ENCODE measurements at regions not wholly inside any gene's neighbourhood (a gene's known extent, or its start where the extent isn't known, plus 50 kb on each side); places are given as distances from the start of the nearest gene placed in this dataset.
"Not testable (repeated sequence)": the region's sequence is repeated elsewhere in the genome, so short reads cannot be mapped to it uniquely, and the experiment has no call there.

DNA sequence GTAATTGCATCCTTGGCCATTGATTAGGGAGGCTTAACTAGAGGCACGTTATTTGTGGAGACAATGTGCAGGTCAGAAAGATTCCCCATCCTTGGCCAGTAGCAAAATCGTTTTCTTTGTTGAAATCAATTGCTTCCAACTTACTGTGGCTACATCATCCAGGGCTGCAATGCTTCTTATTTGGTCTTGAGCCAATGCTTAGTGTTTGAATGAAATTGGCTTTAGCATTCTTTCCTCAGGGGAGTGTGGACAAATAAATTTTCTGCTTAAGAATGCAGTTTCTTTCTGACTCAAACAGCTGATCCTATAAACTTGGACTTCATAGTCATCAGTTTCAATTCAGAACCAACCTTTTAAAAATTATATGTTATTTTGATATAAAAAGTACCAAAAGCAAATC is 95.6 kb downstream of the ARHGAP11B start:
- CTCF ChIA-PET; H3K4me1 ChIP-seq (ENCODE audit: control insufficient read depth, insufficient read depth, low read length); H3K9me3 ChIP-seq (ENCODE audit: control insufficient read depth, insufficient read depth, low read depth, low read length); H3K4me3 ChIP-seq (ENCODE audit: low read depth, low read length); POLR2A ChIA-PET; H3K27ac ChIP-seq (ENCODE audit: extremely low read depth, low read depth, low read length): not testable (repeated sequence)
- H3K36me3 ChIP-seq (ENCODE audit: control insufficient read depth in 2 of 2, insufficient read depth in 1 of 2, low read length in 2 of 2): peaks cover 0 to 23% of the 10 kb centered on the region in 2 experiments; a peak in 2 of 3 replicates

DNA sequence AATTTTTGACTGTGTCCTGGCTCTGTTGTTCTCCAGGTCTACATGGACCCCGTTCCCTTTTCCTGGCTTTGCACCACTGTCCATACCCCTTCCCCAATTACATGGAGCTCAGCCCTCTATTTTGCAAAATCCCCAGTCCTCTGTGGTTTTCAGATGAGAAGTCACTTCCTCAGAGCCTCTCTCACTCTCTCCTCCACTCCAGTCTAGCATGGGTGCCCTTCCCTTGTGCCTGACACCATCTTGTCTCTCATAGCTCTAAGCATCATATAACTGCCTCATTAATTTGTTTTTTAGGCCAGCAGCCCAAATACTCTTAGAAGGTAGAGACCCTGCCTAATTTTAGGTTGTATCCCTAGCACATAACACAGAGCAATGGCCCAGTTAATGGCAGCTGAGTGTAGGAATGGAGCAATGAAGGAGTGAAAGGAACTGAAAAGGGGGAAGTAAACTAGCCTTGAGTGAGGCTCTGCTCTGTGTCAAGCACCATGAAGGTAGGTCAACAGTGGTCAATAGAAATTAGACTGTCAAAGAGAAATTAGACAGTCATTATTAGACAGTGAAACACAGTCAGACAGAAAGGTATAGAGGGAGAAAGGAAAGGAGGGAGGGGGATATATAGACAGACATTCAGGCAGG is 97.7 kb downstream of the ARHGAP11B start:
- H3K4me3 ChIP-seq (ENCODE audit: low read depth, low read length); H3K9me3 ChIP-seq (ENCODE audit: control insufficient read depth, insufficient read depth, low read depth, low read length); POLR2A ChIA-PET; CTCF ChIA-PET; H3K4me1 ChIP-seq (ENCODE audit: control insufficient read depth, insufficient read depth, low read length); H3K27ac ChIP-seq (ENCODE audit: extremely low read depth, low read depth, low read length): not testable (repeated sequence)
- H3K36me3 ChIP-seq (ENCODE audit: control insufficient read depth in 2 of 2, insufficient read depth in 1 of 2, low read length in 2 of 2): peaks cover 0 to 20% of the 10 kb centered on the region in 2 experiments; a peak in 2 of 3 replicates

DNA sequence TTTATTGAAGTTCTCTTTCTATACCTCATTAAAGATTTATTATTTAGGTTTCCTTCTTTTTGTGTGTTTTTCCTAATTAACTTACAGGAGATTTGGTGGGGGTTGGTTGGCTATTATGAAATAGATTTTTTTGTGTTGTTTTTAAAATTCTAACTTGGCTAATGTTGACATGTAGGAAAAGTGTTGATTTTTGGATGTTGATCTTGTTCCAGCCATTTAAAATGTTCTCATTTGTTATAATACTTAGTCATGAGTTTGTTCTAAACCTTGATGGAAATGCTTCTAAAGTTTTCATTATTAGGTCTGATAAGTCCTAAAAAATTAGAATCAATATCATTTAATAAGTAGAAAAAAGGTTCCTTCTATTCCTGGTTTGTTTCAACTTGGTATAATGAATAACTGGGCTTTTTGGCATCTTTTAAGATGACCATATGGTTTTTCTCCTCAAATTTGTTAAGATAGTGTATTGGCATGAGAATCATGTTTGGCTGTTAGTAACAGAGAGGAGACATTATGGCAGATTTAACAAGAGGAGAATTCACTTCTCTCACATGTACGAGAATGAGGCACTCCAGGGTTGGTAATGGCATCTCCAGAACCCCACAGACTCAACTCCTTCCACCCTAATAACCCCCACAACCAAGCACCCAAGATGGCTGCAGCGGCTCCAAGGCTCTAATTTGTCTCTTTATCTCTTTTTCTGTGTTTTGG is 104.1 kb downstream of the ARHGAP11B start:
- H3K4me3 ChIP-seq (ENCODE audit: low read depth, low read length); H3K27ac ChIP-seq (ENCODE audit: extremely low read depth, low read depth, low read length); H3K4me1 ChIP-seq (ENCODE audit: control insufficient read depth, insufficient read depth, low read length); CTCF ChIA-PET; H3K9me3 ChIP-seq (ENCODE audit: control insufficient read depth, insufficient read depth, low read depth, low read length); POLR2A ChIA-PET: not testable (repeated sequence)
- peaks cover 0 to 18% of the 10 kb centered on the region in 2 experiments; a peak in 1 of 3 replicates for H3K36me3 ChIP-seq (ENCODE audit: control insufficient read depth in 2 of 2, insufficient read depth in 1 of 2, low read length in 2 of 2)

DNA sequence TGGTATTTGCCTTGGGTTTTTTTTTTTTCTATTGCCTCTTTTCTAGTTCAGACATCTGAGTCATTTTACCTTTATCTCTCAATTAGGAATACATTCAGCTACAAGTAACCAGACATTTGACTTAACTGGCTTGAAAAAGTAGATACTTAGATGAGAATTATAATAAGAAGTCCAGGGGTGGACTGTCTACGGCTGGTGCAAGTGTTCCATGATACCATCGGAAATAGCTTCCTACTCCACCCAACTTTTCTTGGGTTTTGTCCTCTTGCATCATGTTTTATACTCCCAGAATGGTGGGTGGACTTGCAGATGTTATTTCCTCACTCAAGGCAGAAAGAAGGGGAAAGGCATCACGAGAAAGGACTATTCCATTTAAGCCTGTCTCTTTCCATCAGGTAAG is 104.7 kb downstream of the ARHGAP11B start:
- H3K4me3 ChIP-seq (ENCODE audit: low read depth, low read length); CTCF ChIA-PET; H3K9me3 ChIP-seq (ENCODE audit: control insufficient read depth, insufficient read depth, low read depth, low read length); H3K4me1 ChIP-seq (ENCODE audit: control insufficient read depth, insufficient read depth, low read length); H3K27ac ChIP-seq (ENCODE audit: extremely low read depth, low read depth, low read length); POLR2A ChIA-PET: not testable (repeated sequence)
- H3K36me3 ChIP-seq (ENCODE audit: control insufficient read depth in 2 of 2, insufficient read depth in 1 of 2, low read length in 2 of 2): peaks cover 0 to 18% of the 10 kb centered on the region in 2 experiments; a peak in 1 of 3 replicates

DNA sequence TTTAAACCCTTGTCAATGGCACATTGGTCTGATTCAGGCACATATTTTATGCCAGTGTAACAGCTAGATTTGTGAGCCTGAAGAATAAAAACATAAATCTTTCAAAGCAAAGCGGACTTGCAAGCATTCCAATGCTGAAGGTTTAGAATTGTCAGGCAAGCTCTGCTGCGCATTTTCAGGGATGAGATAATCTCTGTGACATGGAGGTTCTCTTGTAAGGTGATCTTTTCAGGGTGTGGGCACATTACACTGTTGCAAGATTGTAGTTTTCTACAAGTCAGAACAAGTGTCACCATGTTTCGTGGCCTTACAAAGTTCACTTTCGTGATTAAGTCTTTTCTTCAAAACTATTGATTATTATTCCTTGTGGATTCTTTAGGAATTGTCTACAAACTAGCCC is 106.2 kb downstream of the ARHGAP11B start:
- H3K4me1 ChIP-seq (ENCODE audit: control insufficient read depth, insufficient read depth, low read length); H3K27ac ChIP-seq (ENCODE audit: extremely low read depth, low read depth, low read length); POLR2A ChIA-PET; CTCF ChIA-PET; H3K4me3 ChIP-seq (ENCODE audit: low read depth, low read length); H3K9me3 ChIP-seq (ENCODE audit: control insufficient read depth, insufficient read depth, low read depth, low read length): not testable (repeated sequence)
- peaks cover 0 to 14% of the 10 kb centered on the region in 2 experiments; a peak in 1 of 3 replicates for H3K36me3 ChIP-seq (ENCODE audit: control insufficient read depth in 2 of 2, insufficient read depth in 1 of 2, low read length in 2 of 2)

DNA sequence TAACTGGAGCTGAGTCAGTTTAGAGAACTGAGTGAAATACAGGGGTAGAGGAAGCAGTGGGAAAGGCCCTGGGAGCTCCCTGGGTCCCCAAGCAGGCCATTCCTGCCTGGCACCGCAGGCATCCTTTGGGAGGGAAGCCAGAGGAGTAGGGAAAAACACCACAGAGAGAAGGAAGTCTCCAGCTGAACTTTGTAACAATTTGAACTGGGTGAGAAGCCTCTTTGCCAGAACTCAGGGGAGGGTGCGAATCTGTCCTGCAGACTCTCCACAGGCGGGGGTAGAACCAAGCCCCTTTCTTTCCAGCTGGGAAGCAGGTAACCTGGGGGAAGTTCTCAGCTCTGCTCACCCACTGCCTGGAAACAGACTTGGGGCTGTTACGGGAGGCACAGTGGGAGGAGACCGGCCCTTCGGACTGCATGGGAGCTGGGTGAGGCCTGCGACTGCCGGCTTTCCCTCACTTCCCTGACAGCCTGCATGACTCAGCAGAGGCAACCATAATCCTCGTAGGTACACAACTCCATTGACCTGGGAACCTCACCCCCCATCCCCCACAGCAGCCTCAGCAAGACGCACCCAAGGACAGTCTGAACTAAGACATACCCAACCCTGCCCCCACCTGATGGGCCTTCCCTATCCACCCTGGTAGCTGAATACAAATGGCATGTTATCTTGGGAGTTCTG is 110.1 kb downstream of the ARHGAP11B start:
- H3K4me1 ChIP-seq (ENCODE audit: control insufficient read depth, insufficient read depth, low read length); H3K9me3 ChIP-seq (ENCODE audit: control insufficient read depth, insufficient read depth, low read depth, low read length); CTCF ChIA-PET; H3K27ac ChIP-seq (ENCODE audit: extremely low read depth, low read depth, low read length); H3K4me3 ChIP-seq (ENCODE audit: low read depth, low read length); H3K36me3 ChIP-seq (ENCODE audit: control insufficient read depth in 2 of 2, insufficient read depth in 1 of 2, low read length in 2 of 2); POLR2A ChIA-PET: not testable (repeated sequence)

DNA sequence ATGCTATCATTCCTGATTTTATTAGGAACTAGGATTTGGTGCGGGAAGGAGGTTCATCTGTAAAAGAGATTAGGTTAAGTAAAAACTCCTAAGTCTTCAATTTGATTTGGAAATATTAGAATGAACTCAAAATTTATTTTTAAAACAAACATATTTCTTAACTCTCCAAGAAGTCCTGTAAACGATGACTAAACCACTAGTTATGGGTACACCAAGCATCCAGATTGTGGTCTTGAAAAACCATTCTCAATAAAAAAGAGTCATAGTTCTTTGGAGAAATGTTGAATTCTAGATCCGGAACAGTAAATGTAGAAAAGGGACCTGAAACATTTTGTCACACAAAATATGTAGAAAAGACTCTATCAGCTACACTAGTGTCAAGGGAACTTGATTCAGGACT is 116.9 kb downstream of the ARHGAP11B start:
- H3K27ac ChIP-seq (ENCODE audit: extremely low read depth, low read depth, low read length); H3K4me3 ChIP-seq (ENCODE audit: low read depth, low read length); H3K9me3 ChIP-seq (ENCODE audit: control insufficient read depth, insufficient read depth, low read depth, low read length); H3K4me1 ChIP-seq (ENCODE audit: control insufficient read depth, insufficient read depth, low read length); H3K36me3 ChIP-seq (ENCODE audit: control insufficient read depth in 2 of 2, insufficient read depth in 1 of 2, low read length in 2 of 2); POLR2A ChIA-PET: not testable (repeated sequence)
- CTCF ChIA-PET: interaction anchor here (0.7 kb wide), 1 partner anchor 74 kb away, joined by 3 read pairs; no protein-coding TSS in a partner anchor

DNA sequence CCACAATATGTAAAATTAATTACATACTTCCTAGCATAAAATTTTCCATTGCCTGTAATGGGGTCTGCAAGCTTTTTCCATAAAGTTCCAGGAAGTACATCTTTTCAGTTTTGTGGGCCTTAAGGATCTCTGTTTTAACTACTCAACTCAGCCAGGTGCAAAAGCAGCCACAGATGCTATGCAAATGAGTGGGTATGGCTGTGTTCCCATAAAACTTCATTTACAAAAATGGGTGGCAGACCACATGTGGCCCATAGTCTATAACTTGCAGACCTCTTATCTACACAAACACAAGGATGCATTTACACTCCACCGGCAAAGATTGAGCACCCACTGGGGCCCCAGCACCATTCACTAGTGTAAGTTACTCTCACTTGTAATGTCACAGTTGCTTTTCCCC is 123.1 kb downstream of the ARHGAP11B start:
- H3K27ac ChIP-seq (ENCODE audit: extremely low read depth, low read depth, low read length); H3K4me3 ChIP-seq (ENCODE audit: low read depth, low read length); POLR2A ChIA-PET; H3K36me3 ChIP-seq (ENCODE audit: control insufficient read depth in 2 of 2, insufficient read depth in 1 of 2, low read length in 2 of 2); CTCF ChIA-PET; H3K4me1 ChIP-seq (ENCODE audit: control insufficient read depth, insufficient read depth, low read length); H3K9me3 ChIP-seq (ENCODE audit: control insufficient read depth, insufficient read depth, low read depth, low read length): not testable (repeated sequence)

DNA sequence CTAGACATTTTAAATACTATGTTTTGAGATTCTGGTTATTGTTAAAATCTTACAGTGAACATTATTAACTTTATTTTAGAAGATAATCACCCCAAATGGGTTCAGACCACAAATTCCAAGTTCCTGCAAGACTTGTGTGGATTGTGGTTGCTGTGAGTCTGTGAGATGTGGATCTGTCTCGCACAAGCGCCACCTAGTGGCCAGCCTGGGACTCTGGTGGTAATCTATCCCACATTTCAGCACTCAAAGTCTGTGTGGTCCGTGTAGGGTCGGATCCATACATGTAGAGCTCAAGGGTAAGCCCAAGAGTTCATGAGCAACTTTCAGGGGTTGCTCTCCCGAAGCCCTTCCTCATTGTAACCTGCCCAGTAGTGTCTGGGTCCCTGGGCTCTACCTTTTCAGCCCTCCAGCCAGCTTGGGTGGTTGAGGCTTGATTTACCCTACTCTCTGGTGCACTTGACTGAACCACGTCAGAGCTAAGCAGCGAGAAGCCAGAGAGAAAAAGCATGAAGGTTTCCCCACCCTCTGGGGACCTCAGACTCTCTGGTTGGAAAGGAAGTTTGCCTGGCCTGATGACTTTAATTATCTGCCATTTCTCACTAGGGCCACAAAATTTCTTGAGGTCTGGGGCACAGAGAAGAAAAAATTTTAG is 129.2 kb downstream of the ARHGAP11B start:
- H3K4me3 ChIP-seq (ENCODE audit: low read depth, low read length); H3K4me1 ChIP-seq (ENCODE audit: control insufficient read depth, insufficient read depth, low read length); H3K36me3 ChIP-seq (ENCODE audit: control insufficient read depth in 2 of 2, insufficient read depth in 1 of 2, low read length in 2 of 2); CTCF ChIA-PET; POLR2A ChIA-PET; H3K9me3 ChIP-seq (ENCODE audit: control insufficient read depth, insufficient read depth, low read depth, low read length); H3K27ac ChIP-seq (ENCODE audit: extremely low read depth, low read depth, low read length): not testable (repeated sequence)

DNA sequence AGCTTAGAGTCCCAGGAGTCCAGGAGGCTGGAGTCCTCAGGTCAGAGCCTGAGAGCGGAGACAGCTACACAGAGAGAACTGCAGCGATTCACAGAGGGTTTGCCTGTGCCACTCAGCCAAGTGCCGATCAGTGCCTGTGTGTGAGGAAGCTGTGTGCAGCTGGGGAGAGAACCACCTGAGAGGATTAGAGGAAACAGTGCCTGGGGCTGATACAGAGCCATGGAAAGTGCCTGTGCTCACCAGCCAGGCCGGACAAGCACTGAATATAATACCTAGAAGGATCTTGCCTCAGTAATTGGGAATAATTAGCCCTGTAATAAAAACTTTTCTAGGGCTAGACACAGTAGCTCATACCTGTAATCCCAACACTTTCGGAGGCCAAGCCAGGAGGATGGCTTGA is 134.7 kb downstream of the ARHGAP11B start:
- H3K4me1 ChIP-seq (ENCODE audit: control insufficient read depth, insufficient read depth, low read length); POLR2A ChIA-PET; H3K27ac ChIP-seq (ENCODE audit: extremely low read depth, low read depth, low read length); H3K9me3 ChIP-seq (ENCODE audit: control insufficient read depth, insufficient read depth, low read depth, low read length); H3K36me3 ChIP-seq (ENCODE audit: control insufficient read depth in 2 of 2, insufficient read depth in 1 of 2, low read length in 2 of 2); H3K4me3 ChIP-seq (ENCODE audit: low read depth, low read length); CTCF ChIA-PET: not testable (repeated sequence)

DNA sequence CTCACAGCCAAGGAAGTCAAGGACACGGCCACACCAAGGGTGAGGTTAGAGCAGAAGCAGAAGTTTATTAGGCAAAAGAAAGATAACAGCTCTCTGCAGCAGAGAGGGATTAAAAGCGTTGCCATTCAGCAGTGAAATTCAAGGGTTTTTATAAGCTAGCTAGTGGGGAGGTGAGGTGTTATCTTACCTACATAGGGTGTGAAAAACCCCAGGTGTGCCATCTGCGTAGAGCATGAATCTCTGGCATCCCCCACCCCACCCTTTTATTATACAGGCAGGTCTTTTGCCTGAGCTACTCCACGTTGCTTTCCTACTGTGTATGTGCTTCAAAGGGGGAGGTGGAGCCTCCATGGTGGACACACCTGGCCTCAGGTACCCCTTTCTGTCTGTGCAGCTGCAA is 135.4 kb downstream of the ARHGAP11B start:
- H3K4me3 ChIP-seq (ENCODE audit: low read depth, low read length); POLR2A ChIA-PET; H3K27ac ChIP-seq (ENCODE audit: extremely low read depth, low read depth, low read length); H3K9me3 ChIP-seq (ENCODE audit: control insufficient read depth, insufficient read depth, low read depth, low read length); H3K36me3 ChIP-seq (ENCODE audit: control insufficient read depth in 2 of 2, insufficient read depth in 1 of 2, low read length in 2 of 2); H3K4me1 ChIP-seq (ENCODE audit: control insufficient read depth, insufficient read depth, low read length): not testable (repeated sequence)
- CTCF ChIA-PET: interaction anchor here (1.2 kb wide), 1 partner anchor 368 kb away, joined by 3 read pairs; no protein-coding TSS in a partner anchor
